WTC11 (cell line): ENCODE measurements at regions not wholly inside any gene's neighbourhood (a gene's known extent, or its start where the extent isn't known, plus 50 kb on each side); places are given as distances from the start of the nearest gene placed in this dataset.

Experiments used
- ATAC-seq: fragments of 200-7000 bp; cut with Tn5 transposase; 2 replicates; pipeline ENCODE4 v1.10.0; 2021; ENCODE audit warnings: mild to moderate bottlenecking, moderate library complexity
- CTCF ChIA-PET: fragments of 300-600 bp; sonication (Branson Sonifier 250); formaldehyde crosslinking; loops from one replicate; lab custom pipeline; 2021; ENCODE audit warnings: antibody characterized with exemption; lab: Charles Lee
- POLR2A ChIA-PET: fragments of 350-600 bp; sonication (Branson Sonifier 250); formaldehyde crosslinking; loops from one replicate; lab custom pipeline; 2021; ENCODE audit warnings: antibody characterized with exemption; lab: Charles Lee
- DNase-seq: peaks from one replicate; pipeline ENCODE4 v3.0.0; 2021; ENCODE audit warnings: low spot score
- H3K27ac Mint-ChIP-seq: 2 replicates; pipeline ENCODE4 v1.8.0; 2021; ENCODE audit warnings: mixed read lengths
- H3K27me3 Mint-ChIP-seq: 2 replicates; pipeline ENCODE4 v1.8.0; 2021; ENCODE audit warnings: low read depth, mild to moderate bottlenecking, moderate library complexity, mixed read lengths
- H3K36me3 Mint-ChIP-seq: 2 replicates; pipeline ENCODE4 v1.8.0; 2021; ENCODE audit warnings: mixed read lengths
- H3K4me1 Mint-ChIP-seq: 2 replicates; pipeline ENCODE4 v1.8.0; 2022; ENCODE audit warnings: mixed read lengths
- H3K4me3 Mint-ChIP-seq: 2 replicates; pipeline ENCODE4 v1.8.0; 2021; ENCODE audit warnings: mild to moderate bottlenecking, moderate library complexity, mixed read lengths
- H3K9me3 Mint-ChIP-seq: 2 replicates; pipeline ENCODE4 v1.8.0; 2021; ENCODE audit warnings: mixed read lengths
- MYBL2 ChIP-seq: sonication (generic); formaldehyde crosslinking; IDR thresholded peaks from 2 replicates; pipeline ENCODE4 v1.8.1; 2023; ENCODE audit warnings: mild to moderate bottlenecking, moderate library complexity, missing genetic modification reagents
- NFE2L1 ChIP-seq: sonication (generic); formaldehyde crosslinking; IDR thresholded peaks from 2 replicates; pipeline ENCODE4 v1.8.1; 2023; ENCODE audit warnings: missing genetic modification reagents
- OVOL2 ChIP-seq: fragments of 250-450 bp; sonication (Bioruptor Pico); IDR thresholded peaks from 2 replicates; pipeline ENCODE4 v1.9.0; 2021; ENCODE audit warnings: mild to moderate bottlenecking, borderline replicate concordance
- PRRX2 ChIP-seq: fragments of 250-450 bp; sonication (Bioruptor Pico); IDR thresholded peaks from 2 replicates; pipeline ENCODE4 v1.8.0; 2021; ENCODE audit warnings: mild to moderate bottlenecking
- RELA ChIP-seq: sonication (generic); formaldehyde crosslinking; IDR thresholded peaks from 2 replicates; pipeline ENCODE4 v1.8.1; 2022; ENCODE audit warnings: missing genetic modification reagents, mild to moderate bottlenecking, borderline replicate concordance
- SP1 ChIP-seq: sonication (generic); formaldehyde crosslinking; conservative IDR thresholded peaks from 2 replicates; pipeline ENCODE4 v1.8.1; 2022; ENCODE audit warnings: missing genetic modification reagents
- TEAD1 ChIP-seq: sonication (generic); formaldehyde crosslinking; IDR thresholded peaks from 2 replicates; pipeline ENCODE4 v1.8.0; 2022; ENCODE audit warnings: mild to moderate bottlenecking, missing genetic modification reagents
- ZBTB21 ChIP-seq: sonication (generic); formaldehyde crosslinking; IDR thresholded peaks from 2 replicates; pipeline ENCODE4 v1.8.1; 2023; ENCODE audit warnings: mild to moderate bottlenecking, missing genetic modification reagents, borderline replicate concordance
- ZNF121 ChIP-seq: sonication (generic); formaldehyde crosslinking; IDR thresholded peaks from 2 replicates; pipeline ENCODE4 v1.8.0; 2023; ENCODE audit warnings: missing genetic modification reagents
- ZNF423 ChIP-seq: fragments of 250-450 bp; sonication (Bioruptor Pico); IDR thresholded peaks from 2 replicates; pipeline ENCODE4 v2.1.2; 2022; ENCODE audit warnings: mild to moderate bottlenecking, moderate library complexity
- TF ChIP-seq, protein P1 (sequence below): fragments of 250-450 bp; sonication (Bioruptor Pico); IDR thresholded peaks from 2 replicates; pipeline ENCODE4 v2.1.2; 2022; ENCODE audit warnings: mild to moderate bottlenecking, moderate library complexity
- TF ChIP-seq, protein P2 (sequence below): sonication (generic); formaldehyde crosslinking; IDR thresholded peaks from 2 replicates; pipeline ENCODE4 v1.8.1; 2022; ENCODE audit warnings: missing genetic modification reagents, borderline replicate concordance
- TF ChIP-seq, protein P3 (sequence below): sonication (generic); formaldehyde crosslinking; IDR thresholded peaks from 2 replicates; pipeline ENCODE4 v1.8.0; 2022; ENCODE audit warnings: mild to moderate bottlenecking, missing genetic modification reagents
- TF ChIP-seq, protein P4 (sequence below): fragments of 250-450 bp; sonication (Bioruptor Pico); IDR thresholded peaks from 2 replicates; pipeline ENCODE4 v1.9.0; 2021; ENCODE audit warnings: mild to moderate bottlenecking, borderline replicate concordance
- TF ChIP-seq, protein P5 (sequence below): fragments of 200-600 bp; IDR thresholded peaks from 2 replicates; pipeline ENCODE4 v1.8.0; 2022; ENCODE audit warnings: antibody characterized with exemption
- TF ChIP-seq, protein P6 (sequence below): sonication (generic); formaldehyde crosslinking; IDR thresholded peaks from 2 replicates; pipeline ENCODE4 v1.8.1; 2023; ENCODE audit warnings: mild to moderate bottlenecking, moderate library complexity, missing genetic modification reagents
- TF ChIP-seq, protein P7 (sequence below): sonication (generic); formaldehyde crosslinking; conservative IDR thresholded peaks from 2 replicates; pipeline ENCODE4 v1.8.1; 2023; ENCODE audit warnings: mild to moderate bottlenecking, low read depth, missing genetic modification reagents, moderate library complexity
- TF ChIP-seq, protein P8 (sequence below): sonication (generic); formaldehyde crosslinking; IDR thresholded peaks from 2 replicates; pipeline ENCODE4 v1.8.1; 2022; ENCODE audit warnings: mild to moderate bottlenecking, missing genetic modification reagents, moderate library complexity, borderline replicate concordance

DNA sequence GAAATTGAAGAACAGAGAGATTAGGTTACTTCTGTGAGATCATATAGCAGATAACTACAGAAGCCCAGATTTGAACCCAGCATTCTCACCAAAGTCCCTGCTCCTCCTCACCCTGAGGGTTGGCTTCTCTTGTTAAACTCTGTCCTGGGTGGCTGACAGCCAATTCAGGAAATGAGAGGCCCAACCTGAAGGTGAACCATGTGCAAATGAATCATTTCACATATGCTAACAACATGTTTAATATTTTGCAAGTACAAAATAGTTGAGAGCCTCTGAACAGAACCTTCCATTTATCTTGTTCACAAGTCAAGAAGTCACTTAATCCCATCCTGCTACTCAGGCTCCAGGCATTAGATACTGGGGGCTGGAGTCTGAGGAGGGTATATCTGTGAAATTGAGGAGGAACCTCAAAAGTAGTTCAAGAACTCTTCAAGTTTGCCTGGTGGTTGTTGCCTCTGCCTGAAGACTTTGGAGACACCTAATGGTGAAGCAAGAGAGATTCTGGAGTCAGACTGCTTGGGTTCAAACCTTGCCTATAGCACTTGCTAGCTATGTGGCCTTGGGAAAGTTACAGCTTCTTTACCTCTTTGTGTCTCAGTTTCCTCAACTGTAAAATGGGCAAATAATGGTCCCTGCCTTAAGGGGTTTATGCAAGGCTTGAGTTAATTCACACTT is 564.0 kb downstream of the PSAT1 start (continued):
- TF ChIP-seq, protein P1, sequence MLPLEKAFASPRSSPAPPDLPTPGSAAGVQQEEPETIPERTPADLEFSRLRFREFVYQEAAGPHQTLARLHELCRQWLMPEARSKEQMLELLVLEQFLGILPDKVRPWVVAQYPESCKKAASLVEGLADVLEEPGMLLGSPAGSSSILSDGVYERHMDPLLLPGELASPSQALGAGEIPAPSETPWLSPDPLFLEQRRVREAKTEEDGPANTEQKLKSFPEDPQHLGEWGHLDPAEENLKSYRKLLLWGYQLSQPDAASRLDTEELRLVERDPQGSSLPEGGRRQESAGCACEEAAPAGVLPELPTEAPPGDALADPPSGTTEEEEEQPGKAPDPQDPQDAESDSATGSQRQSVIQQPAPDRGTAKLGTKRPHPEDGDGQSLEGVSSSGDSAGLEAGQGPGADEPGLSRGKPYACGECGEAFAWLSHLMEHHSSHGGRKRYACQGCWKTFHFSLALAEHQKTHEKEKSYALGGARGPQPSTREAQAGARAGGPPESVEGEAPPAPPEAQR (CRISPR knock-in tag), result no peak
- TF ChIP-seq, protein P2, sequence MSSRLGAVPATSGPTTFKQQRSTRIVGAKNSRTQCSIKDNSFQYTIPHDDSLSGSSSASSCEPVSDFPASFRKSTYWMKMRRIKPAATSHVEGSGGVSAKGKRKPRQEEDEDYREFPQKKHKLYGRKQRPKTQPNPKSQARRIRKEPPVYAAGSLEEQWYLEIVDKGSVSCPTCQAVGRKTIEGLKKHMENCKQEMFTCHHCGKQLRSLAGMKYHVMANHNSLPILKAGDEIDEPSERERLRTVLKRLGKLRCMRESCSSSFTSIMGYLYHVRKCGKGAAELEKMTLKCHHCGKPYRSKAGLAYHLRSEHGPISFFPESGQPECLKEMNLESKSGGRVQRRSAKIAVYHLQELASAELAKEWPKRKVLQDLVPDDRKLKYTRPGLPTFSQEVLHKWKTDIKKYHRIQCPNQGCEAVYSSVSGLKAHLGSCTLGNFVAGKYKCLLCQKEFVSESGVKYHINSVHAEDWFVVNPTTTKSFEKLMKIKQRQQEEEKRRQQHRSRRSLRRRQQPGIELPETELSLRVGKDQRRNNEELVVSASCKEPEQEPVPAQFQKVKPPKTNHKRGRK (CRISPR knock-in tag), result no peak
- TF ChIP-seq, protein P3, sequence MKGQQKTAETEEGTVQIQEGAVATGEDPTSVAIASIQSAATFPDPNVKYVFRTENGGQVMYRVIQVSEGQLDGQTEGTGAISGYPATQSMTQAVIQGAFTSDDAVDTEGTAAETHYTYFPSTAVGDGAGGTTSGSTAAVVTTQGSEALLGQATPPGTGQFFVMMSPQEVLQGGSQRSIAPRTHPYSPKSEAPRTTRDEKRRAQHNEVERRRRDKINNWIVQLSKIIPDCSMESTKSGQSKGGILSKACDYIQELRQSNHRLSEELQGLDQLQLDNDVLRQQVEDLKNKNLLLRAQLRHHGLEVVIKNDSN (CRISPR knock-in tag), result no peak
- TF ChIP-seq NFE2L1 (CRISPR knock-in tag) (no peak), ZNF121 (CRISPR knock-in tag) (no peak)

DNA sequence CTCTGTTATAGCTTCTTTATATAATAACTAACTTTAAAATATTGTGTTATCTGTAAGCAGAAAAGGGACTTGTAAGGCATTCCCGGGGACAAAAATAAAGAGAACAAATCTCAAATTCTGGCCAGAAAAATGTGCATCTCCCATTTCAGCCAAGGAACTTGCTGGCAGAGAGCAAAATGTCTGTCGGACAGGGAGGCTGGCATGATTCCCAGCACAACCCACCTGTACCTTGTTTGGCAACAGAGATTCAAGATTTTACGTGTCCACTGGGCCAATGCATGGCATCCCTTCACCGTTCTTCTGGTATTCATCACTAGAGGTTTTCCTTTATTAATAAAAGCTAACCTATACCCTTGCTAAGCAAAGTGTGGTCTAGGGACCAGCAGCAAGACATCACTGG is 566.6 kb downstream of the PSAT1 start:
- Mint-ChIP-seq H3K27me3 (no peaks in the 10 kb centered on the region), H3K27ac (no peak overlapping the region), H3K9me3 (no peaks in the 10 kb centered on the region), H3K4me3 (no peak overlapping the region)
- no peak for DNase-seq
- TF ChIP-seq, protein P4, sequence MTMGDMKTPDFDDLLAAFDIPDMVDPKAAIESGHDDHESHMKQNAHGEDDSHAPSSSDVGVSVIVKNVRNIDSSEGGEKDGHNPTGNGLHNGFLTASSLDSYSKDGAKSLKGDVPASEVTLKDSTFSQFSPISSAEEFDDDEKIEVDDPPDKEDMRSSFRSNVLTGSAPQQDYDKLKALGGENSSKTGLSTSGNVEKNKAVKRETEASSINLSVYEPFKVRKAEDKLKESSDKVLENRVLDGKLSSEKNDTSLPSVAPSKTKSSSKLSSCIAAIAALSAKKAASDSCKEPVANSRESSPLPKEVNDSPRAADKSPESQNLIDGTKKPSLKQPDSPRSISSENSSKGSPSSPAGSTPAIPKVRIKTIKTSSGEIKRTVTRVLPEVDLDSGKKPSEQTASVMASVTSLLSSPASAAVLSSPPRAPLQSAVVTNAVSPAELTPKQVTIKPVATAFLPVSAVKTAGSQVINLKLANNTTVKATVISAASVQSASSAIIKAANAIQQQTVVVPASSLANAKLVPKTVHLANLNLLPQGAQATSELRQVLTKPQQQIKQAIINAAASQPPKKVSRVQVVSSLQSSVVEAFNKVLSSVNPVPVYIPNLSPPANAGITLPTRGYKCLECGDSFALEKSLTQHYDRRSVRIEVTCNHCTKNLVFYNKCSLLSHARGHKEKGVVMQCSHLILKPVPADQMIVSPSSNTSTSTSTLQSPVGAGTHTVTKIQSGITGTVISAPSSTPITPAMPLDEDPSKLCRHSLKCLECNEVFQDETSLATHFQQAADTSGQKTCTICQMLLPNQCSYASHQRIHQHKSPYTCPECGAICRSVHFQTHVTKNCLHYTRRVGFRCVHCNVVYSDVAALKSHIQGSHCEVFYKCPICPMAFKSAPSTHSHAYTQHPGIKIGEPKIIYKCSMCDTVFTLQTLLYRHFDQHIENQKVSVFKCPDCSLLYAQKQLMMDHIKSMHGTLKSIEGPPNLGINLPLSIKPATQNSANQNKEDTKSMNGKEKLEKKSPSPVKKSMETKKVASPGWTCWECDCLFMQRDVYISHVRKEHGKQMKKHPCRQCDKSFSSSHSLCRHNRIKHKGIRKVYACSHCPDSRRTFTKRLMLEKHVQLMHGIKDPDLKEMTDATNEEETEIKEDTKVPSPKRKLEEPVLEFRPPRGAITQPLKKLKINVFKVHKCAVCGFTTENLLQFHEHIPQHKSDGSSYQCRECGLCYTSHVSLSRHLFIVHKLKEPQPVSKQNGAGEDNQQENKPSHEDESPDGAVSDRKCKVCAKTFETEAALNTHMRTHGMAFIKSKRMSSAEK (CRISPR knock-in tag), result no peak
- TF ChIP-seq PRRX2 (no peak), MYBL2 (no peak), RELA (CRISPR knock-in tag) (no peak), OVOL2 (CRISPR knock-in tag) (no peak), SP1 (CRISPR knock-in tag) (no peak), ZNF423 (CRISPR knock-in tag) (no peak), TEAD1 (CRISPR knock-in tag) (no peak), ZBTB21 (CRISPR knock-in tag) (no peak)
- TF ChIP-seq, protein P5, sequence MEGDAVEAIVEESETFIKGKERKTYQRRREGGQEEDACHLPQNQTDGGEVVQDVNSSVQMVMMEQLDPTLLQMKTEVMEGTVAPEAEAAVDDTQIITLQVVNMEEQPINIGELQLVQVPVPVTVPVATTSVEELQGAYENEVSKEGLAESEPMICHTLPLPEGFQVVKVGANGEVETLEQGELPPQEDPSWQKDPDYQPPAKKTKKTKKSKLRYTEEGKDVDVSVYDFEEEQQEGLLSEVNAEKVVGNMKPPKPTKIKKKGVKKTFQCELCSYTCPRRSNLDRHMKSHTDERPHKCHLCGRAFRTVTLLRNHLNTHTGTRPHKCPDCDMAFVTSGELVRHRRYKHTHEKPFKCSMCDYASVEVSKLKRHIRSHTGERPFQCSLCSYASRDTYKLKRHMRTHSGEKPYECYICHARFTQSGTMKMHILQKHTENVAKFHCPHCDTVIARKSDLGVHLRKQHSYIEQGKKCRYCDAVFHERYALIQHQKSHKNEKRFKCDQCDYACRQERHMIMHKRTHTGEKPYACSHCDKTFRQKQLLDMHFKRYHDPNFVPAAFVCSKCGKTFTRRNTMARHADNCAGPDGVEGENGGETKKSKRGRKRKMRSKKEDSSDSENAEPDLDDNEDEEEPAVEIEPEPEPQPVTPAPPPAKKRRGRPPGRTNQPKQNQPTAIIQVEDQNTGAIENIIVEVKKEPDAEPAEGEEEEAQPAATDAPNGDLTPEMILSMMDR, result no peak
- TF ChIP-seq, protein P3 (CRISPR knock-in tag), result no peak
- TF ChIP-seq, protein P6, sequence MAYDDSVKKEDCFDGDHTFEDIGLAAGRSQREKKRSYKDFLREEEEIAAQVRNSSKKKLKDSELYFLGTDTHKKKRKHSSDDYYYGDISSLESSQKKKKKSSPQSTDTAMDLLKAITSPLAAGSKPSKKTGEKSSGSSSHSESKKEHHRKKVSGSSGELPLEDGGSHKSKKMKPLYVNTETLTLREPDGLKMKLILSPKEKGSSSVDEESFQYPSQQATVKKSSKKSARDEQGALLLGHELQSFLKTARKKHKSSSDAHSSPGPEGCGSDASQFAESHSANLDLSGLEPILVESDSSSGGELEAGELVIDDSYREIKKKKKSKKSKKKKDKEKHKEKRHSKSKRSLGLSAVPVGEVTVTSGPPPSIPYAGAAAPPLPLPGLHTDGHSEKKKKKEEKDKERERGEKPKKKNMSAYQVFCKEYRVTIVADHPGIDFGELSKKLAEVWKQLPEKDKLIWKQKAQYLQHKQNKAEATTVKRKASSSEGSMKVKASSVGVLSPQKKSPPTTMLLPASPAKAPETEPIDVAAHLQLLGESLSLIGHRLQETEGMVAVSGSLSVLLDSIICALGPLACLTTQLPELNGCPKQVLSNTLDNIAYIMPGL (CRISPR knock-in tag), result no peak
- TF ChIP-seq, protein P7, sequence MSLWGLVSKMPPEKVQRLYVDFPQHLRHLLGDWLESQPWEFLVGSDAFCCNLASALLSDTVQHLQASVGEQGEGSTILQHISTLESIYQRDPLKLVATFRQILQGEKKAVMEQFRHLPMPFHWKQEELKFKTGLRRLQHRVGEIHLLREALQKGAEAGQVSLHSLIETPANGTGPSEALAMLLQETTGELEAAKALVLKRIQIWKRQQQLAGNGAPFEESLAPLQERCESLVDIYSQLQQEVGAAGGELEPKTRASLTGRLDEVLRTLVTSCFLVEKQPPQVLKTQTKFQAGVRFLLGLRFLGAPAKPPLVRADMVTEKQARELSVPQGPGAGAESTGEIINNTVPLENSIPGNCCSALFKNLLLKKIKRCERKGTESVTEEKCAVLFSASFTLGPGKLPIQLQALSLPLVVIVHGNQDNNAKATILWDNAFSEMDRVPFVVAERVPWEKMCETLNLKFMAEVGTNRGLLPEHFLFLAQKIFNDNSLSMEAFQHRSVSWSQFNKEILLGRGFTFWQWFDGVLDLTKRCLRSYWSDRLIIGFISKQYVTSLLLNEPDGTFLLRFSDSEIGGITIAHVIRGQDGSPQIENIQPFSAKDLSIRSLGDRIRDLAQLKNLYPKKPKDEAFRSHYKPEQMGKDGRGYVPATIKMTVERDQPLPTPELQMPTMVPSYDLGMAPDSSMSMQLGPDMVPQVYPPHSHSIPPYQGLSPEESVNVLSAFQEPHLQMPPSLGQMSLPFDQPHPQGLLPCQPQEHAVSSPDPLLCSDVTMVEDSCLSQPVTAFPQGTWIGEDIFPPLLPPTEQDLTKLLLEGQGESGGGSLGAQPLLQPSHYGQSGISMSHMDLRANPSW (CRISPR knock-in tag), result no peak
- TF ChIP-seq, protein P8, sequence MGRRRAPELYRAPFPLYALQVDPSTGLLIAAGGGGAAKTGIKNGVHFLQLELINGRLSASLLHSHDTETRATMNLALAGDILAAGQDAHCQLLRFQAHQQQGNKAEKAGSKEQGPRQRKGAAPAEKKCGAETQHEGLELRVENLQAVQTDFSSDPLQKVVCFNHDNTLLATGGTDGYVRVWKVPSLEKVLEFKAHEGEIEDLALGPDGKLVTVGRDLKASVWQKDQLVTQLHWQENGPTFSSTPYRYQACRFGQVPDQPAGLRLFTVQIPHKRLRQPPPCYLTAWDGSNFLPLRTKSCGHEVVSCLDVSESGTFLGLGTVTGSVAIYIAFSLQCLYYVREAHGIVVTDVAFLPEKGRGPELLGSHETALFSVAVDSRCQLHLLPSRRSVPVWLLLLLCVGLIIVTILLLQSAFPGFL, result no peak
- TF ChIP-seq, all 79 proteins: peak for 0
- POLR2A ChIA-PET, result no interaction called here
- CTCF ChIA-PET, result no interaction called here
- Mint-ChIP-seq H3K36me3 (no peaks in the 10 kb centered on the region), H3K4me1 (peaks cover 11% of the 10 kb centered on the region)
- ATAC-seq, result no peak
